ENCODE measurements at regions not wholly inside any gene's neighbourhood (a gene's known extent, or its start where the extent isn't known, plus 50 kb on each side); places are given as distances from the start of the nearest gene placed in this dataset.

DNA sequence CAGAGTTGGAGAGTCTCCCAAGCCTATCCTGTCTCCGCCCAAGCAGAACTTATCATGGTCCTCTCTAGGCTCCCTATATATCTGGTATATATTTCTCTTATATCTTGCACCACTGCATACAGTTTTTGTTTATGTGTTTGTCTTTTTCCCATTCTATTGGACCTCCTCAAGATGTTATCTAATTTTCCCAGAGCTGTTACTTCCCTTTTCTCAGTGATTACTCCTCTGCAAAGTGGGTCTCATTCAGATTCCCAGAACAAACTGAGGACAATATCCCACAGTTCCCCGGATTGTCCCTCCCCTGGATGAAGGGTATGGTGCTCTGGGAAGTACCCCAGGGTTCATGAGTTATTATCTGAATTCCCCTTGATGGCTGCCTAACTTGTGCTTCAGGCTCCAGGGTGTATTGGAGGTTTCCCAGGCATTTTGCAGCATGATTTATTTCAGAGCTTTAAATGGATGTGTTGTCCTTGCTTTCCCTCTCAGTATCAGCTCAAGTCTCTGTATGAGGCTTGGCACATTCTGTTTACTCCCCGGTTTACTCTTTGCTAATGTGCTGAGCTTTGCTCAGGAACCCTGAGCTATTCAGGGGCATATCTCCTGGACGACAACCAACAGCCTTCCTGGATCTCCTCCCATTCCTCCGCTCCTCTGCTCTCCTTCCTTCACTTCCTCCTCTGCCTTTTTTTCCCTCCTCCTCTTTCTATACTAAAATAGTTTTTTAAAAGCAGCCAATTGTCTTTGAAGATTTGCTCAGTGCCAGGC lies 329.3 kb downstream of the SPRY2 start:
- WGBS (ENCODE audit: insufficient coverage, low lambda C conversion rate), result 38% methylated on average over 3 of the region's 5 CpGs
- Histone ChIP-seq H3K27me3 (ENCODE audit: control insufficient read depth, insufficient read depth, low read length) (no peaks in the 10 kb centered on the region), H3K4me1 (ENCODE audit: control insufficient read depth, insufficient read depth, low read length) (peaks cover 4% of the 10 kb centered on the region), H3K9me3 (ENCODE audit: control insufficient read depth, low read depth, low read length) (no peaks in the 10 kb centered on the region), H3K36me3 (ENCODE audit: control insufficient read depth, insufficient read depth, low read length) (no peaks in the 10 kb centered on the region), H3K4me3 (ENCODE audit: low read length) (no peak overlapping the region), H3K27ac (ENCODE audit: low read length) (no peak overlapping the region)
- DNase-seq, result peak in 1 of 2 donors; percentile 46

DNA sequence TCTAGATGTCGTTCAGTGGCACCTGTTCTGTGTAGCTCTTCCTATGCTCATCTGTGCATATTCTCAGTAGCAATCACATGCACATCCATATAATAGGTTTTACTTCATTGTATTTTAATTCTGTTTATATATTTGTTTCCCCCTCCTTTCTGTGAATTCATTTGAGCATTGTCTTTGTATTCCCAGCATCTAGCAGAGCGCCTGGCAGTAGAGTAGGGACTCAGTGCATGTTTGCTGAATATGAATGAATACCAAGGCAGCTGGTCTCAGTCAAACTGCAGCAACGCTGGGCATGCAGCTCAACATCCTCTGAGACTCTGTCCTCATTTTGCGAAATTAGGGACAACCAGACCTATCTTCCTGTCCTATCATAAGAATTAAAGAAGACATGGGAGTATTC lies 330.1 kb downstream of the SPRY2 start:
- Histone ChIP-seq H3K27me3 (ENCODE audit: control insufficient read depth, insufficient read depth, low read length) (no peaks in the 10 kb centered on the region), H3K36me3 (ENCODE audit: control insufficient read depth, insufficient read depth, low read length) (no peaks in the 10 kb centered on the region), H3K27ac (ENCODE audit: low read length) (no peak overlapping the region), H3K4me3 (ENCODE audit: low read length) (no peak overlapping the region), H3K4me1 (ENCODE audit: control insufficient read depth, insufficient read depth, low read length) (peaks cover 4% of the 10 kb centered on the region), H3K9me3 (ENCODE audit: control insufficient read depth, low read depth, low read length) (no peaks in the 10 kb centered on the region)
- DNase-seq, result no peak
- whole genome bisulfite sequencing (ENCODE audit: insufficient coverage, low lambda C conversion rate), result no CpG with 5 or more reads among the region's 4 CpGs

DNA sequence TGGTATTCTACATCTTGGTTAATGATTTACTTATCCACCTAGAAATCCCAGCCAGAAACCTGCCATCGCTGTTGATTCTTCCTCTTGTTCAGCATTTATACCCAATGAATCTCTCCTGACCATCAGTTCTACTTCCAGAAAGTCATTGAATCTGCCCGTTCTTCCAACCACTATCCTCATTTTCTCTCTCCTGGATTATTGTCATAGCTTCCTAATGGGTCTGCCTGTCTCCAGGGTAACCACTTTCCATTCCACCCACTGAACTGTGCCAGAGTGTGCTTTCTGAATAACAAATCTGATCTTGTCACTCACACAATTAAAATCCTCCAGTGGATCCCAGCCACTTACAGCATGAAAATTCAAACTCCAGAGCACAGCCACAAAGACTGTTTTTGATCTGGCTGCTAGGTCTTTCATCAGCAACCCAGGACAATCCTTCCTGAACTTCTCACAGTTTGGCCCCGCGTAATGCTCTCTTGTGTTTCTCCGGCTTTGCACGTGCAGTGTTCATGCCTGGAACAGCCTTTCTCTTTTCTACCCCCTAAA lies 330.6 kb downstream of the SPRY2 start:
- Histone ChIP-seq H3K4me3 (ENCODE audit: low read length) (no peak overlapping the region), H3K4me1 (ENCODE audit: control insufficient read depth, insufficient read depth, low read length) (peaks cover 4% of the 10 kb centered on the region), H3K27me3 (ENCODE audit: control insufficient read depth, insufficient read depth, low read length) (no peaks in the 10 kb centered on the region), H3K27ac (ENCODE audit: low read length) (no peak overlapping the region), H3K36me3 (ENCODE audit: control insufficient read depth, insufficient read depth, low read length) (no peaks in the 10 kb centered on the region), H3K9me3 (ENCODE audit: control insufficient read depth, low read depth, low read length) (no peaks in the 10 kb centered on the region)
- 80% methylated on average over 5 of the region's 6 CpGs for WGBS (ENCODE audit: insufficient coverage, low lambda C conversion rate)
- DNase-seq, result peak in 1 of 2 donors; percentile 21

DNA sequence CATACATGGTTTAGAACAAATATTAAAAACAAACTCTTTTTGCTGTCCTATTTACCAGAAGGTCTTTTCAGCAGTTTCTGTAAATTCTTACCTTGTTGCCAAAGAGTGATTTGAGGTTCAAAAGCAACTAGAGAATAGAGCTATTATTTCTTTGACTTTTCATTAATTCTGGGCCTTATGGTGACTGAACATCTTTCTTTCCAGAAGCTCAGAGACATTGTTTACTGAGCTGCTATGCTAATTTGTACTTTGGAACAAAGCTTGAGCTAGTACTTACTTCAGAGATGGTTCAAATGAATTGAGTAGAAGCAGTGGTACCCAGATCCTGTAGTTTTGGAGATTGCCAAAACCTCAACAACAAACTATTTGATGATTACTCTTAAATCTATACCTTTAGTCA lies 331.2 kb downstream of the SPRY2 start:
- H3K27me3 ChIP-seq (ENCODE audit: control insufficient read depth, insufficient read depth, low read length), result no peaks in the 10 kb centered on the region
- DNase-seq, result no peak
- peaks cover 4% of the 10 kb centered on the region for H3K4me1 ChIP-seq (ENCODE audit: control insufficient read depth, insufficient read depth, low read length)
- H3K4me3 ChIP-seq (ENCODE audit: low read length), result no peak overlapping the region
- H3K36me3 ChIP-seq (ENCODE audit: control insufficient read depth, insufficient read depth, low read length), result no peaks in the 10 kb centered on the region
- no peaks in the 10 kb centered on the region for H3K9me3 ChIP-seq (ENCODE audit: control insufficient read depth, low read depth, low read length)
- H3K27ac ChIP-seq (ENCODE audit: low read length), result no peak overlapping the region

DNA sequence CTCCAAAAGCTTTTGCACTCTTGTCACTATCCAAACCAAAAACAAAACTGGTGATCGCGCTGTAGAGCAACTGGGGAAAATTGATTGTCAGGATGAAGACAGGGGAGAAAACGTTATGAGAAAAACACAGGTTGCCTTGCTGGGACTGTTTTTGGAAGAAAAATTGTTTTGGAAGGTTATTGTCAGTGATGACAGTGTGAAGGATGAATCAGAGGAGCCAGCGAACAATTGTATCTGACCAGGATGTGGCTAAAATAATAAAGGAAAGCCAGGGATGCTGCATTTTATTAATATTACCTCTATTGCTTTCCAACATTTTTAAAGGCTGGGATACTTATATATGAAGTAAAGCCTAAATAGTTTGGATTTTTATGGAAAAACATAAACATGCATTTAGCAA lies 334.0 kb downstream of the SPRY2 start:
- no peaks in the 10 kb centered on the region for H3K9me3 ChIP-seq (ENCODE audit: control insufficient read depth, low read depth, low read length)
- no peaks in the 10 kb centered on the region for H3K36me3 ChIP-seq (ENCODE audit: control insufficient read depth, insufficient read depth, low read length)
- no peak for DNase-seq
- no peaks in the 10 kb centered on the region for H3K27me3 ChIP-seq (ENCODE audit: control insufficient read depth, insufficient read depth, low read length)
- H3K4me1 ChIP-seq (ENCODE audit: control insufficient read depth, insufficient read depth, low read length), result peaks cover 4% of the 10 kb centered on the region
- 93% methylated on average over 3 of the region's 4 CpGs for WGBS (ENCODE audit: insufficient coverage, low lambda C conversion rate)
- no peak overlapping the region for H3K4me3 ChIP-seq (ENCODE audit: low read length)
- no peak overlapping the region for H3K27ac ChIP-seq (ENCODE audit: low read length)

DNA sequence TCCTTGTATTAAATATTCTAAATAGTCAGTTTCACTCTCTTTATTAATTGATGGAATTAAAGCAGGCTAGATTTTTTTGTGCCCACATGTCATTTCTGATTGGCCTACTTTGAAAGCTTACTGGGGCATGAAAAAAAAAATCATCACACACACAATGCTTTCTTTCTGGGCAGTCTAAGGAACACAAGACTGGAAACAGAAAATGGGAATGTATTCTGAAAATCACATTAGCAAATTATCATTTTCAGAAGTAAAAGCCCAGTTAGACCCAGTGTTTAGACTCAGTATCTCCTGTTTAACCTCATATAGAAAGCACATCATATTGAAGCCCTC lies 339.4 kb downstream of the SPRY2 start:
- no peaks in the 10 kb centered on the region for H3K27me3 ChIP-seq (ENCODE audit: control insufficient read depth, insufficient read depth, low read length)
- no peak overlapping the region for H3K27ac ChIP-seq (ENCODE audit: low read length)
- peaks cover 3% of the 10 kb centered on the region for H3K4me1 ChIP-seq (ENCODE audit: control insufficient read depth, insufficient read depth, low read length)
- no peak overlapping the region for H3K4me3 ChIP-seq (ENCODE audit: low read length)
- no peak for DNase-seq
- H3K36me3 ChIP-seq (ENCODE audit: control insufficient read depth, insufficient read depth, low read length), result no peaks in the 10 kb centered on the region
- no peaks in the 10 kb centered on the region for H3K9me3 ChIP-seq (ENCODE audit: control insufficient read depth, low read depth, low read length)

DNA sequence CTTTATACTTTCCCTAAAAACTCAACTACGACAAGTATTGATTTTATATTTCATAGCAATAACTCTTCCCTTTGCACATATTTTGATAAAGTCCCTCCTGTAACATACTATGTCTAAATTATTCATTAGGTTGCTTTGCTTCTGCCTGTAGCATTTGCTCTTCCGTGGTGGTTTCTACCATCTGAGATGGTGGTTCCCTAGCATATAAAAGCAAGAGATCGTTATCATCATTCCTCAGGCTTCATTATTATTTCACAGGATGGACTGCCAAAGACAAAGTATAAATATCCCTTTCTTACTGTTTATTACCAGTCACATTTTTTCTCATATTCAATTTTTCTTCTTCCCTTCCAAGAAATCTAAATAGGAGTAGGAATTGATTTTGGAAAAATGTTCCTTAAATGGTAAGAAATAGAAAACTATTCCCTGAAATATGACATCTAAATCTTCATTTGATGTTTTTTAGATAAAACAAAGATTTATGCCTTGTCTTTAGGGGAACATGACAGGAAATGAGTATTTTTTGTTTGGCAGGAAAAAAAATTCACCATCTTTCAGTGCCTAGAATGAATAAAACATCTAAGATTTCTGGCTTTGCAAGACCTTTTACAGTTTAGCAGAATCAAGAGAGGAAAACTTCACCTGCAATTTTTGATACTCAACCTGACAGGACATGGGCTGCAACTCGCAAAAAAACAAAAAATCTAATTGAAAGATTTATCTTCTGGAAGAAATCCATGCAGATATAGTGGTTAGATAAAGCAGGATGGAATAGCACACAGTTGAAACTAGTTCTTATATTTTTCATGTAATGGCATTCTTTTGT lies 340.0 kb downstream of the SPRY2 start:
- H3K9me3 ChIP-seq (ENCODE audit: control insufficient read depth, low read depth, low read length), result no peaks in the 10 kb centered on the region
- no peaks in the 10 kb centered on the region for H3K27me3 ChIP-seq (ENCODE audit: control insufficient read depth, insufficient read depth, low read length)
- no peak overlapping the region for H3K4me3 ChIP-seq (ENCODE audit: low read length)
- peaks cover 3% of the 10 kb centered on the region for H3K4me1 ChIP-seq (ENCODE audit: control insufficient read depth, insufficient read depth, low read length)
- H3K36me3 ChIP-seq (ENCODE audit: control insufficient read depth, insufficient read depth, low read length), result no peaks in the 10 kb centered on the region
- DNase-seq, result no peak
- 76% methylated on average over 2 of the region's 4 CpGs for WGBS (ENCODE audit: insufficient coverage, low lambda C conversion rate)
- H3K27ac ChIP-seq (ENCODE audit: low read length), result no peak overlapping the region

DNA sequence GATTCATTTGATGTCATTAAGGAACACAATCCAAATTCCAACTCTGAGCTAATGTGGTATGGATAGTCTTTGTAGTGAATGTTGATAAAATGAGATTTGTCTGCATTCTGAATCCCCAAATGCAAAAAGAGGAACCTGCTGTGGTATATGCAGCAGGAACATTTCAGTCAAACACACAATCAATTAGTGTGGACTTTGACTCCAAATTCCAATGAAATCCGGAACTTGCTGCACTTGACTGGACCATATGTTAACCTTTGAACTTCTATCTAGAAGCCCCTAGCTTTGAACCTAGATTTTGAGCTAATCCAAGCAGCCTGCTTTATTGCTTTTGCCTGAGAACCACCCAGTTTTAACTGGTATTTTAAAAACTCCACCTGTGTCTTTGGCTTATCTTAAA lies 341.3 kb downstream of the SPRY2 start:
- Histone ChIP-seq H3K4me1 (ENCODE audit: control insufficient read depth, insufficient read depth, low read length) (peaks cover 3% of the 10 kb centered on the region), H3K4me3 (ENCODE audit: low read length) (no peak overlapping the region), H3K36me3 (ENCODE audit: control insufficient read depth, insufficient read depth, low read length) (no peaks in the 10 kb centered on the region), H3K27ac (ENCODE audit: low read length) (no peak overlapping the region), H3K9me3 (ENCODE audit: control insufficient read depth, low read depth, low read length) (no peaks in the 10 kb centered on the region), H3K27me3 (ENCODE audit: control insufficient read depth, insufficient read depth, low read length) (no peaks in the 10 kb centered on the region)
- DNase-seq, result peak in 1 of 2 donors; percentile 29
- no CpG with 5 or more reads among the region's 1 CpG for WGBS (ENCODE audit: insufficient coverage, low lambda C conversion rate)

DNA sequence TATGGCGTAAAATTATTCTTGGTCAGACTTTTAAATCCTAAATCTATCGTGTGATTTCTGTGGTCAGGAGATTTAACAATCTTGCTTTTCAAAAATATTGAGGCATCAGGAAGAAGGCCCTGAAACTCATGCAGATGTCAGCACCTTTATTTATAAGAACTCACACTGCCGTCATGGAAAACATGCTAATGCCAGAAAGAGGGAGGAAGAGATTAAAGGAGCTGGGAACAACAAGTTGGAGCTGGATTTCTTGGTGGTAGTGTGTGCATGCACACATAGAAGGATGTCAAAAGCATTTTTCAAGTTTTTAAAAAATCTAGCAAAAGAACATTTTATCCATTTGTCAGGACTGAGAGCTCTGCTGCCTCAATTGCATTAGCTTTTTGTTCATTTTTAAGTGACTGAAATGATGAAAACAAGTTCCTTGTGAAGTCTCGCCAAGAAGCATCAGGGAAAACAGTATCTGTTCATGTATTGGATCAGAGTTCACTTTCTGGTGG lies 342.5 kb downstream of the SPRY2 start:
- DNase-seq, result no peak
- Histone ChIP-seq H3K9me3 (ENCODE audit: control insufficient read depth, low read depth, low read length) (no peaks in the 10 kb centered on the region), H3K36me3 (ENCODE audit: control insufficient read depth, insufficient read depth, low read length) (no peaks in the 10 kb centered on the region), H3K4me1 (ENCODE audit: control insufficient read depth, insufficient read depth, low read length) (peaks cover 3% of the 10 kb centered on the region), H3K27me3 (ENCODE audit: control insufficient read depth, insufficient read depth, low read length) (no peaks in the 10 kb centered on the region), H3K27ac (ENCODE audit: low read length) (no peak overlapping the region), H3K4me3 (ENCODE audit: low read length) (no peak overlapping the region)
- 100% methylated on average over 1 of the region's 4 CpGs for WGBS (ENCODE audit: insufficient coverage, low lambda C conversion rate)

DNA sequence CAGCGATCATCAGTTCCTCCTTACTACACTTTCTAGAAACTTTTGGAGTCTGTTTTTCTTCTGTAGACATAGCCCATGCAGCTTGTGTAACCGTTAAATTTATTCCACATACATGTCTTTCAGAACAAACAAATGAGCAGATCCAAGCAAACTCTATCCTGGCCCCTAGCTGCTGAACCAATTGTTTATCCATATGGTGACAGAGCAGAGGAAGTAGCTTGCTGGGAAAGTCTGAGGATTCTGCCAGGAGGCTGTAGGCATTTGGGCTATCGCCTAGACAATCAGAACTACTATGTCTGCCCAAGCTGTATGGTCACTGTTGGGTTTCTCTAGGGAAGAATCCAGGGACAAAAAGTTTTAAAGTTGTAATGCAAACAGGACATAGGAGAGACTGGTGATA lies 343.7 kb downstream of the SPRY2 start:
- no peaks in the 10 kb centered on the region for H3K27me3 ChIP-seq (ENCODE audit: control insufficient read depth, insufficient read depth, low read length)
- H3K9me3 ChIP-seq (ENCODE audit: control insufficient read depth, low read depth, low read length), result no peaks in the 10 kb centered on the region
- 86% methylated on average over 1 of the region's 3 CpGs for WGBS (ENCODE audit: insufficient coverage, low lambda C conversion rate)

More for the DNA sequence above, 343.7 kb downstream of the SPRY2 start:
- H3K4me3 ChIP-seq (ENCODE audit: low read length), result no peak overlapping the region
- H3K27ac ChIP-seq (ENCODE audit: low read length), result no peak overlapping the region
- DNase-seq, result no peak
- H3K36me3 ChIP-seq (ENCODE audit: control insufficient read depth, insufficient read depth, low read length), result no peaks in the 10 kb centered on the region
- peaks cover 3% of the 10 kb centered on the region for H3K4me1 ChIP-seq (ENCODE audit: control insufficient read depth, insufficient read depth, low read length)
